ENCODE measurements at regions not wholly inside any gene's neighbourhood (a gene's known extent, or its start where the extent isn't known, plus 50 kb on each side); places are given as distances from the start of the nearest gene placed in this dataset.

GRCh38 chr6:19551611-19552010, 285.6 kb upstream of the ID4 start:
- H3K9me3 ChIP-seq (ENCODE audit: control insufficient read depth in 3 of 3, low read length in 3 of 3) = peaks cover 0 to 3% (median 0%) of the 10 kb centered on the region in 3 donors
- H3K27ac ChIP-seq (ENCODE audit: low read depth, low read length) = no peak overlapping the region
- peaks cover 0 to 3% (median 0%) of the 10 kb centered on the region in 3 donors for H3K27me3 ChIP-seq (ENCODE audit: control insufficient read depth in 3 of 3, insufficient read depth in 3 of 3, low read length in 3 of 3)
- no peak overlapping the region for H3K4me3 ChIP-seq (ENCODE audit: low read length in 3 of 3)
- no peak overlapping the region for H3K9ac ChIP-seq (ENCODE audit: low read depth in 1 of 3, low read length in 3 of 3)
- H3K36me3 ChIP-seq (ENCODE audit: control insufficient read depth in 3 of 3, insufficient read depth in 3 of 3, low read length in 3 of 3) = no peaks in the 10 kb centered on the region
- H3K4me1 ChIP-seq (ENCODE audit: control insufficient read depth in 3 of 3, insufficient read depth in 3 of 3, low read length in 3 of 3) = no peaks in the 10 kb centered on the region

- Histone ChIP-seq H3K9ac (ENCODE audit: low read depth in 1 of 3, low read length in 3 of 3) (no peak overlapping the region), H3K4me3 (ENCODE audit: low read length in 3 of 3) (no peak overlapping the region), H3K27me3 (ENCODE audit: control insufficient read depth in 3 of 3, insufficient read depth in 3 of 3, low read length in 3 of 3) (peaks cover 0 to 3% (median 0%) of the 10 kb centered on the region in 3 donors), H3K9me3 (ENCODE audit: control insufficient read depth in 3 of 3, low read length in 3 of 3) (peaks cover 0 to 3% (median 0%) of the 10 kb centered on the region in 3 donors), H3K4me1 (ENCODE audit: control insufficient read depth in 3 of 3, insufficient read depth in 3 of 3, low read length in 3 of 3) (no peaks in the 10 kb centered on the region), H3K27ac (ENCODE audit: low read depth, low read length) (no peak overlapping the region), H3K36me3 (ENCODE audit: control insufficient read depth in 3 of 3, insufficient read depth in 3 of 3, low read length in 3 of 3) (no peaks in the 10 kb centered on the region)
These were observed 285.1 kb upstream of the ID4 start for GRCh38 chr6:19552076-19552475.

GRCh38 chr6:19552588-19552987, 284.6 kb upstream of the ID4 start:
- H3K36me3 ChIP-seq (ENCODE audit: control insufficient read depth in 3 of 3, insufficient read depth in 3 of 3, low read length in 3 of 3) = no peaks in the 10 kb centered on the region
- no peak overlapping the region for H3K4me3 ChIP-seq (ENCODE audit: low read length in 3 of 3)
- H3K27me3 ChIP-seq (ENCODE audit: control insufficient read depth in 3 of 3, insufficient read depth in 3 of 3, low read length in 3 of 3) = peaks cover 0 to 3% (median 0%) of the 10 kb centered on the region in 3 donors
- peaks cover 0 to 3% (median 0%) of the 10 kb centered on the region in 3 donors for H3K9me3 ChIP-seq (ENCODE audit: control insufficient read depth in 3 of 3, low read length in 3 of 3)
- H3K9ac ChIP-seq (ENCODE audit: low read depth in 1 of 3, low read length in 3 of 3) = no peak overlapping the region
- H3K4me1 ChIP-seq (ENCODE audit: control insufficient read depth in 3 of 3, insufficient read depth in 3 of 3, low read length in 3 of 3) = no peaks in the 10 kb centered on the region
- no peak overlapping the region for H3K27ac ChIP-seq (ENCODE audit: low read depth, low read length)

GRCh38 chr6:19554356-19555225, 282.6 kb upstream of the ID4 start:
- H3K4me3 ChIP-seq (ENCODE audit: low read length in 3 of 3) = no peak overlapping the region
- peaks cover 0 to 3% (median 0%) of the 10 kb centered on the region in 3 donors for H3K27me3 ChIP-seq (ENCODE audit: control insufficient read depth in 3 of 3, insufficient read depth in 3 of 3, low read length in 3 of 3)
- no peaks in the 10 kb centered on the region for H3K36me3 ChIP-seq (ENCODE audit: control insufficient read depth in 3 of 3, insufficient read depth in 3 of 3, low read length in 3 of 3)
- H3K9ac ChIP-seq (ENCODE audit: low read depth in 1 of 3, low read length in 3 of 3) = no peak overlapping the region
- no peaks in the 10 kb centered on the region for H3K4me1 ChIP-seq (ENCODE audit: control insufficient read depth in 3 of 3, insufficient read depth in 3 of 3, low read length in 3 of 3)
- peaks cover 0 to 3% (median 0%) of the 10 kb centered on the region in 3 donors for H3K9me3 ChIP-seq (ENCODE audit: control insufficient read depth in 3 of 3, low read length in 3 of 3)
- H3K27ac ChIP-seq (ENCODE audit: low read depth, low read length) = no peak overlapping the region

- Histone ChIP-seq H3K9me3 (ENCODE audit: control insufficient read depth in 3 of 3, low read length in 3 of 3) (peaks cover 0 to 3% (median 0%) of the 10 kb centered on the region in 3 donors), H3K36me3 (ENCODE audit: control insufficient read depth in 3 of 3, insufficient read depth in 3 of 3, low read length in 3 of 3) (no peaks in the 10 kb centered on the region), H3K27me3 (ENCODE audit: control insufficient read depth in 3 of 3, insufficient read depth in 3 of 3, low read length in 3 of 3) (no peaks in the 10 kb centered on the region), H3K4me1 (ENCODE audit: control insufficient read depth in 3 of 3, insufficient read depth in 3 of 3, low read length in 3 of 3) (no peaks in the 10 kb centered on the region), H3K9ac (ENCODE audit: low read depth in 1 of 3, low read length in 3 of 3) (no peak overlapping the region), H3K27ac (ENCODE audit: low read depth, low read length) (no peak overlapping the region), H3K4me3 (ENCODE audit: low read length in 3 of 3) (no peak overlapping the region)
These were observed 280.0 kb upstream of the ID4 start for GRCh38 chr6:19557191-19557590.

- H3K4me1 ChIP-seq (ENCODE audit: control insufficient read depth in 3 of 3, insufficient read depth in 3 of 3, low read length in 3 of 3) = no peaks in the 10 kb centered on the region
- no peak overlapping the region for H3K9ac ChIP-seq (ENCODE audit: low read depth in 1 of 3, low read length in 3 of 3)
- H3K27me3 ChIP-seq (ENCODE audit: control insufficient read depth in 3 of 3, insufficient read depth in 3 of 3, low read length in 3 of 3) = no peaks in the 10 kb centered on the region
- H3K9me3 ChIP-seq (ENCODE audit: control insufficient read depth in 3 of 3, low read length in 3 of 3) = no peaks in the 10 kb centered on the region
- H3K36me3 ChIP-seq (ENCODE audit: control insufficient read depth in 3 of 3, insufficient read depth in 3 of 3, low read length in 3 of 3) = no peaks in the 10 kb centered on the region
- H3K27ac ChIP-seq (ENCODE audit: low read depth, low read length) = no peak overlapping the region
- H3K4me3 ChIP-seq (ENCODE audit: low read length in 3 of 3) = no peak overlapping the region
These were observed 279.0 kb upstream of the ID4 start for GRCh38 chr6:19558201-19558600.

- Histone ChIP-seq H3K4me3 (ENCODE audit: low read length in 3 of 3) (no peak overlapping the region), H3K9me3 (ENCODE audit: control insufficient read depth in 3 of 3, low read length in 3 of 3) (no peaks in the 10 kb centered on the region), H3K27me3 (ENCODE audit: control insufficient read depth in 3 of 3, insufficient read depth in 3 of 3, low read length in 3 of 3) (no peaks in the 10 kb centered on the region), H3K9ac (ENCODE audit: low read depth in 1 of 3, low read length in 3 of 3) (no peak overlapping the region), H3K36me3 (ENCODE audit: control insufficient read depth in 3 of 3, insufficient read depth in 3 of 3, low read length in 3 of 3) (no peaks in the 10 kb centered on the region), H3K27ac (ENCODE audit: low read depth, low read length) (no peak overlapping the region), H3K4me1 (ENCODE audit: control insufficient read depth in 3 of 3, insufficient read depth in 3 of 3, low read length in 3 of 3) (no peaks in the 10 kb centered on the region)
These were observed 278.2 kb upstream of the ID4 start for GRCh38 chr6:19558934-19559333.

- no peaks in the 10 kb centered on the region for H3K4me1 ChIP-seq (ENCODE audit: control insufficient read depth in 3 of 3, insufficient read depth in 3 of 3, low read length in 3 of 3)
- no peak overlapping the region for H3K9ac ChIP-seq (ENCODE audit: low read depth in 1 of 3, low read length in 3 of 3)
- no peaks in the 10 kb centered on the region for H3K36me3 ChIP-seq (ENCODE audit: control insufficient read depth in 3 of 3, insufficient read depth in 3 of 3, low read length in 3 of 3)
- no peak overlapping the region for H3K4me3 ChIP-seq (ENCODE audit: low read length in 3 of 3)
- H3K27me3 ChIP-seq (ENCODE audit: control insufficient read depth in 3 of 3, insufficient read depth in 3 of 3, low read length in 3 of 3) = no peaks in the 10 kb centered on the region
- H3K9me3 ChIP-seq (ENCODE audit: control insufficient read depth in 3 of 3, low read length in 3 of 3) = no peaks in the 10 kb centered on the region
- no peak overlapping the region for H3K27ac ChIP-seq (ENCODE audit: low read depth, low read length)
These were observed 274.7 kb upstream of the ID4 start for GRCh38 chr6:19562468-19562867.

- Histone ChIP-seq H3K9ac (ENCODE audit: low read depth in 1 of 3, low read length in 3 of 3) (no peak overlapping the region), H3K27me3 (ENCODE audit: control insufficient read depth in 3 of 3, insufficient read depth in 3 of 3, low read length in 3 of 3) (no peaks in the 10 kb centered on the region), H3K4me3 (ENCODE audit: low read length in 3 of 3) (no peak overlapping the region), H3K4me1 (ENCODE audit: control insufficient read depth in 3 of 3, insufficient read depth in 3 of 3, low read length in 3 of 3) (no peaks in the 10 kb centered on the region), H3K36me3 (ENCODE audit: control insufficient read depth in 3 of 3, insufficient read depth in 3 of 3, low read length in 3 of 3) (no peaks in the 10 kb centered on the region), H3K9me3 (ENCODE audit: control insufficient read depth in 3 of 3, low read length in 3 of 3) (no peaks in the 10 kb centered on the region), H3K27ac (ENCODE audit: low read depth, low read length) (no peak overlapping the region)
These were observed 267.6 kb upstream of the ID4 start for GRCh38 chr6:19569563-19569962.

GRCh38 chr6:19571176-19571575, 266.0 kb upstream of the ID4 start:
- no peaks in the 10 kb centered on the region for H3K36me3 ChIP-seq (ENCODE audit: control insufficient read depth in 3 of 3, insufficient read depth in 3 of 3, low read length in 3 of 3)

More at GRCh38 chr6:19571176-19571575, 266.0 kb upstream of the ID4 start:
- H3K4me1 ChIP-seq (ENCODE audit: control insufficient read depth in 3 of 3, insufficient read depth in 3 of 3, low read length in 3 of 3) = no peaks in the 10 kb centered on the region
- no peaks in the 10 kb centered on the region for H3K9me3 ChIP-seq (ENCODE audit: control insufficient read depth in 3 of 3, low read length in 3 of 3)
- H3K4me3 ChIP-seq (ENCODE audit: low read length in 3 of 3) = no peak overlapping the region
- H3K9ac ChIP-seq (ENCODE audit: low read depth in 1 of 3, low read length in 3 of 3) = no peak overlapping the region
- H3K27me3 ChIP-seq (ENCODE audit: control insufficient read depth in 3 of 3, insufficient read depth in 3 of 3, low read length in 3 of 3) = no peaks in the 10 kb centered on the region
- no peak overlapping the region for H3K27ac ChIP-seq (ENCODE audit: low read depth, low read length)

Data from skeletal muscle tissue (tissue), 3 donors.